ENCODE measurements at regions not wholly inside any gene's neighbourhood (a gene's known extent, or its start where the extent isn't known, plus 50 kb on each side); places are given as distances from the start of the nearest gene placed in this dataset.
"Not testable (repeated sequence)": the region's sequence is repeated elsewhere in the genome, so short reads cannot be mapped to it uniquely, and the experiment has no call there.

- H3K36me3 ChIP-seq (ENCODE audit: control insufficient read depth in 2 of 2, extremely low read depth in 1 of 2, insufficient read depth in 1 of 2, low read length in 1 of 2): no peaks in the 10 kb centered on the region
- ChIA-PET POLR2A (no interaction called here), CTCF (no interaction called here)
- H3K4me1 ChIP-seq (ENCODE audit: control insufficient read depth in 1 of 2, extremely low read depth in 1 of 2, insufficient read depth in 2 of 2, low read length in 2 of 2): no peaks in the 10 kb centered on the region
- no peak overlapping the region for H3K27ac ChIP-seq (ENCODE audit: low read length)
- Mint-ChIP-seq H3K36me3 (no peaks in the 10 kb centered on the region), H3K9me3 (peaks cover 0 to 4% (median 0%) of the 10 kb centered on the region in 3 donors), H3K4me3 (no peak overlapping the region), H3K4me1 (no peaks in the 10 kb centered on the region), H3K27ac (no peak overlapping the region), H3K27me3 (peaks cover 0 to 8% of the 10 kb centered on the region in 2 donors)
- no peak for ATAC-seq (replicated peaks in 1 of 4)
- no peaks in the 10 kb centered on the region for H3K9me3 ChIP-seq
- no peak overlapping the region for H3K4me3 ChIP-seq (ENCODE audit: control insufficient read depth in 1 of 2, extremely low read depth in 1 of 2, low read length in 1 of 2)
- 76% methylated on average over 5 of the region's 5 CpGs for WGBS (ENCODE audit: insufficient coverage)
- H3K27me3 ChIP-seq (replicated peaks in 1 of 2; ENCODE audit: control insufficient read depth in 2 of 2, extremely low read depth in 1 of 2, insufficient read depth in 2 of 2, low read length in 1 of 2): no peaks in the 10 kb centered on the region
- DNase-seq: no peak
Measured at GRCh38 chr13:31385540-31385939, 185.8 kb downstream of the B3GLCT start.

GRCh38 chr13:31394506-31394905 is 194.7 kb downstream of the B3GLCT start:
- no peaks in the 10 kb centered on the region for H3K4me1 ChIP-seq (ENCODE audit: control insufficient read depth in 1 of 2, extremely low read depth in 1 of 2, insufficient read depth in 2 of 2, low read length in 2 of 2)
- no peak overlapping the region for H3K4me3 Mint-ChIP-seq
- DNase-seq: no peak
- no peak for ATAC-seq (replicated peaks in 1 of 4)
- H3K4me3 ChIP-seq (ENCODE audit: control insufficient read depth in 1 of 2, extremely low read depth in 1 of 2, low read length in 1 of 2): no peak overlapping the region
- POLR2A ChIA-PET: no interaction called here
- peaks cover 0 to 11% (median 9%) of the 10 kb centered on the region in 3 donors for H3K9me3 Mint-ChIP-seq
- WGBS (ENCODE audit: insufficient coverage): 26% methylated on average over 2 of the region's 4 CpGs
- H3K27me3 ChIP-seq (replicated peaks in 1 of 2; ENCODE audit: control insufficient read depth in 2 of 2, extremely low read depth in 1 of 2, insufficient read depth in 2 of 2, low read length in 1 of 2): peaks cover 0 to 2% of the 10 kb centered on the region in 2 experiments
- no peak overlapping the region for H3K27ac ChIP-seq (ENCODE audit: low read length)
- no peaks in the 10 kb centered on the region for H3K27me3 Mint-ChIP-seq
- CTCF ChIA-PET: no interaction called here
- H3K36me3 ChIP-seq (ENCODE audit: control insufficient read depth in 2 of 2, extremely low read depth in 1 of 2, insufficient read depth in 1 of 2, low read length in 1 of 2): no peaks in the 10 kb centered on the region
- H3K4me1 Mint-ChIP-seq: no peaks in the 10 kb centered on the region
- H3K36me3 Mint-ChIP-seq: no peaks in the 10 kb centered on the region
- H3K27ac Mint-ChIP-seq: no peak overlapping the region
- H3K9me3 ChIP-seq: peaks cover 3% of the 10 kb centered on the region

- H3K27ac Mint-ChIP-seq: no peak overlapping the region
- Histone ChIP-seq H3K4me3 (ENCODE audit: control insufficient read depth in 1 of 2, extremely low read depth in 1 of 2, low read length in 1 of 2) (no peak overlapping the region), H3K4me1 (ENCODE audit: control insufficient read depth in 1 of 2, extremely low read depth in 1 of 2, insufficient read depth in 2 of 2, low read length in 2 of 2) (no peaks in the 10 kb centered on the region), H3K9me3 (peaks cover 3% of the 10 kb centered on the region), H3K36me3 (ENCODE audit: control insufficient read depth in 2 of 2, extremely low read depth in 1 of 2, insufficient read depth in 1 of 2, low read length in 1 of 2) (no peaks in the 10 kb centered on the region), H3K27ac (ENCODE audit: low read length) (no peak overlapping the region), H3K27me3 (replicated peaks in 1 of 2; ENCODE audit: control insufficient read depth in 2 of 2, extremely low read depth in 1 of 2, insufficient read depth in 2 of 2, low read length in 1 of 2) (peaks cover 0 to 2% of the 10 kb centered on the region in 2 experiments)
- no peak for ATAC-seq (replicated peaks in 1 of 4)
- H3K4me1 Mint-ChIP-seq: no peaks in the 10 kb centered on the region
- 40% methylated on average over 1 of the region's 3 CpGs for WGBS (ENCODE audit: insufficient coverage)
- CTCF ChIA-PET: no interaction called here
- POLR2A ChIA-PET: no interaction called here
- H3K9me3 Mint-ChIP-seq: peaks cover 4 to 17% (median 15%) of the 10 kb centered on the region in 3 donors
- H3K36me3 Mint-ChIP-seq: no peaks in the 10 kb centered on the region
- no peak overlapping the region for H3K4me3 Mint-ChIP-seq
- no peaks in the 10 kb centered on the region for H3K27me3 Mint-ChIP-seq
- DNase-seq: no peak
Measured at GRCh38 chr13:31395090-31395489, 195.3 kb downstream of the B3GLCT start.

- POLR2A ChIA-PET: no interaction called here
- peaks cover 3% of the 10 kb centered on the region for H3K9me3 ChIP-seq
- no peak overlapping the region for H3K4me3 ChIP-seq (ENCODE audit: control insufficient read depth in 1 of 2, extremely low read depth in 1 of 2, low read length in 1 of 2)
- Mint-ChIP-seq H3K36me3 (no peaks in the 10 kb centered on the region), H3K27me3 (peaks cover 0 to 2% of the 10 kb centered on the region in 2 donors), H3K9me3 (peaks cover 10 to 30% (median 18%) of the 10 kb centered on the region in 3 donors), H3K4me3 (no peak overlapping the region), H3K4me1 (no peaks in the 10 kb centered on the region), H3K27ac (no peak overlapping the region)
- no peak for ATAC-seq (replicated peaks in 1 of 4)
- H3K27me3 ChIP-seq (replicated peaks in 1 of 2; ENCODE audit: control insufficient read depth in 2 of 2, extremely low read depth in 1 of 2, insufficient read depth in 2 of 2, low read length in 1 of 2): peaks cover 0 to 4% of the 10 kb centered on the region in 2 experiments
- H3K36me3 ChIP-seq (ENCODE audit: control insufficient read depth in 2 of 2, extremely low read depth in 1 of 2, insufficient read depth in 1 of 2, low read length in 1 of 2): no peaks in the 10 kb centered on the region
- H3K4me1 ChIP-seq (ENCODE audit: control insufficient read depth in 1 of 2, extremely low read depth in 1 of 2, insufficient read depth in 2 of 2, low read length in 2 of 2): no peaks in the 10 kb centered on the region
- CTCF ChIA-PET: no interaction called here
- no peak for DNase-seq
- no peak overlapping the region for H3K27ac ChIP-seq (ENCODE audit: low read length)
Measured at GRCh38 chr13:31399690-31400089, 199.9 kb downstream of the B3GLCT start.

GRCh38 chr13:31403711-31404110 is 203.9 kb downstream of the B3GLCT start:
- H3K27me3 ChIP-seq (replicated peaks in 1 of 2; ENCODE audit: control insufficient read depth in 2 of 2, extremely low read depth in 1 of 2, insufficient read depth in 2 of 2, low read length in 1 of 2); H3K27ac ChIP-seq (ENCODE audit: low read length); H3K4me1 Mint-ChIP-seq; CTCF ChIA-PET; H3K4me3 ChIP-seq (ENCODE audit: control insufficient read depth in 1 of 2, extremely low read depth in 1 of 2, low read length in 1 of 2); H3K36me3 Mint-ChIP-seq; H3K4me1 ChIP-seq (ENCODE audit: control insufficient read depth in 1 of 2, extremely low read depth in 1 of 2, insufficient read depth in 2 of 2, low read length in 2 of 2); H3K27ac Mint-ChIP-seq; POLR2A ChIA-PET; H3K36me3 ChIP-seq (ENCODE audit: control insufficient read depth in 2 of 2, extremely low read depth in 1 of 2, insufficient read depth in 1 of 2, low read length in 1 of 2); H3K27me3 Mint-ChIP-seq; DNase-seq; H3K9me3 ChIP-seq; H3K4me3 Mint-ChIP-seq; ATAC-seq (replicated peaks in 1 of 4): not testable (repeated sequence)
- peaks cover 10 to 26% (median 13%) of the 10 kb centered on the region in 3 donors for H3K9me3 Mint-ChIP-seq
- 100% methylated on average over 1 of the region's 4 CpGs for WGBS (ENCODE audit: insufficient coverage)

GRCh38 chr13:31408927-31409326 is 209.2 kb downstream of the B3GLCT start:
- CTCF ChIA-PET: interaction anchor here in 1 of 2 donors (1.1 kb wide), 1 partner anchor 21 kb away, joined by 3 read pairs; no protein-coding TSS in a partner anchor
- ATAC-seq (replicated peaks in 1 of 4) (no peak), DNase-seq (no peak)
- Mint-ChIP-seq H3K4me3 (no peak overlapping the region), H3K9me3 (no peaks in the 10 kb centered on the region), H3K36me3 (no peaks in the 10 kb centered on the region), H3K27me3 (peaks cover 2 to 5% of the 10 kb centered on the region in 2 donors), H3K4me1 (no peaks in the 10 kb centered on the region), H3K27ac (no peak overlapping the region)
- no peaks in the 10 kb centered on the region for H3K36me3 ChIP-seq (ENCODE audit: control insufficient read depth in 2 of 2, extremely low read depth in 1 of 2, insufficient read depth in 1 of 2, low read length in 1 of 2)
- no peaks in the 10 kb centered on the region for H3K4me1 ChIP-seq (ENCODE audit: control insufficient read depth in 1 of 2, extremely low read depth in 1 of 2, insufficient read depth in 2 of 2, low read length in 2 of 2)
- peaks cover 0 to 6% of the 10 kb centered on the region in 2 experiments for H3K27me3 ChIP-seq (replicated peaks in 1 of 2; ENCODE audit: control insufficient read depth in 2 of 2, extremely low read depth in 1 of 2, insufficient read depth in 2 of 2, low read length in 1 of 2)
- POLR2A ChIA-PET: no interaction called here
- no peaks in the 10 kb centered on the region for H3K9me3 ChIP-seq
- H3K4me3 ChIP-seq (ENCODE audit: control insufficient read depth in 1 of 2, extremely low read depth in 1 of 2, low read length in 1 of 2): no peak overlapping the region
- no peak overlapping the region for H3K27ac ChIP-seq (ENCODE audit: low read length)
- WGBS (ENCODE audit: insufficient coverage): 86% methylated on average over 1 of the region's 1 CpG
